Endothelial cell of umbilical vein (primary cell): ENCODE measurements at regions not wholly inside any gene's neighbourhood (a gene's known extent, or its start where the extent isn't known, plus 50 kb on each side); places are given as distances from the start of the nearest gene placed in this dataset.

Experiments
- BruUV-seq: library from RNA; stranded (reverse); fragments of 400-500 nt; replicated peaks from 2 replicates; lab custom pipeline; 2021; lab: Mats Ljungman, UMichigan
- CTCF ChIA-PET: fragments of 300-600, 350-600 bp; sonication (Branson Sonifier 250); formaldehyde crosslinking; loops from one replicate; lab custom pipeline; 2021; ENCODE audit warnings: antibody characterized with exemption, inconsistent platforms; lab: Charles Lee
- POLR2A ChIA-PET: fragments of 300-600, 350-600 bp; sonication (Branson Sonifier 250); formaldehyde crosslinking; loops from one replicate; lab custom pipeline; 2021; ENCODE audit warnings: antibody characterized with exemption, inconsistent platforms; lab: Charles Lee
- DNase-seq: peaks from one replicate; pipeline ENCODE4 v3.0.0-alpha.2; 2011; ENCODE audit warnings: low read depth, low spot score
- FAIRE-seq: peaks from 2 replicates; lab custom pipeline; 2011; peaks lifted over from hg19 to GRCh38; lab: Jason Lieb, UNC
- H2AFZ ChIP-seq: 2 replicates; pipeline ENCODE4 v1.6.0; 2012; ENCODE audit warnings: low read depth, low read length, control low read depth, inconsistent platforms
- H3K27ac ChIP-seq: 2 replicates; pipeline ENCODE4 v1.5.1; 2011; ENCODE audit warnings: low read depth, mild to moderate bottlenecking, control low read depth, low read length, moderate library complexity; ENCODE audit not compliant: insufficient read depth
- H3K27me3 ChIP-seq, 2 experiments: 2 replicates each; pipeline versions ENCODE4 v1.6.0 to v1.6.1; 2011; ENCODE audit warnings: low read length in 2 of 2, mixed read lengths in 1 of 2; ENCODE audit not compliant: control insufficient read depth in 2 of 2, insufficient read depth in 2 of 2
- H3K36me3 ChIP-seq, 2 experiments: 2 replicates in 1 of 2; 3 replicates in 1 of 2; pipeline ENCODE4 v1.5.1; 2011; ENCODE audit warnings: low read length in 2 of 2, mild to moderate bottlenecking in 1 of 2, moderate library complexity in 1 of 2; ENCODE audit not compliant: control insufficient read depth in 2 of 2, insufficient read depth in 2 of 2; ENCODE audit errors: extremely low read depth in 1 of 2
- H3K4me1 ChIP-seq: 3 replicates; pipeline ENCODE4 v1.5.1; 2011; ENCODE audit warnings: mild to moderate bottlenecking, low read length; ENCODE audit not compliant: control insufficient read depth, insufficient read depth; ENCODE audit errors: extremely low read depth
- H3K4me2 ChIP-seq: 2 replicates; pipeline ENCODE4 v1.6.1; 2011; ENCODE audit warnings: low read length, control low read depth, mixed read lengths; ENCODE audit not compliant: insufficient read depth
- H3K4me3 ChIP-seq, 3 experiments: fragments of 200-600 bp in 1 of 3; sonication (generic), shearing (Covaris generic) in 1 of 3; replicated peaks in 1 of 3; 2 replicates each; pipeline ENCODE4 v1.5.1; 2011 to 2016; ENCODE audit warnings: control low read depth in 3 of 3, low read length in 3 of 3, mild to moderate bottlenecking in 2 of 3, inconsistent platforms in 1 of 3, low read depth in 1 of 3, moderate library complexity in 1 of 3; ENCODE audit not compliant: insufficient read depth in 1 of 3
- H3K79me2 ChIP-seq: 2 replicates; pipeline ENCODE4 v1.6.0; 2012; ENCODE audit warnings: low read length, inconsistent platforms; ENCODE audit not compliant: control insufficient read depth, insufficient read depth
- H3K9ac ChIP-seq: replicated peaks from 2 replicates; pipeline ENCODE3; 2011; ENCODE audit warnings: low read length, control low read depth; ENCODE audit not compliant: insufficient read depth; ENCODE audit errors: extremely low read depth
- H3K9me1 ChIP-seq: replicated peaks from 3 replicates; pipeline ENCODE4 v1.6.0; 2011; ENCODE audit warnings: mild to moderate bottlenecking, low read length; ENCODE audit not compliant: control insufficient read depth, insufficient read depth; ENCODE audit errors: extremely low read depth
- H3K9me3 ChIP-seq: replicated peaks from 2 replicates; pipeline ENCODE4 v1.5.1; 2012; ENCODE audit warnings: low read length, inconsistent platforms; ENCODE audit not compliant: control insufficient read depth, insufficient read depth
- H4K20me1 ChIP-seq: replicated peaks from 2 replicates; pipeline ENCODE3; 2011; ENCODE audit warnings: mild to moderate bottlenecking, low read length; ENCODE audit not compliant: control insufficient read depth, insufficient read depth; ENCODE audit errors: extremely low read depth
- CTCF ChIP-seq, 2 donors: IDR thresholded peaks; 1 replicate in 1 of 2; 2 replicates in 1 of 2; pipeline ENCODE4 v1.5.1; 2011; ENCODE audit warnings: low read length in 2 of 2, mild to moderate bottlenecking in 2 of 2, moderate library complexity in 2 of 2, control low read depth in 1 of 2, inconsistent platforms in 1 of 2, low read depth in 1 of 2; ENCODE audit not compliant: insufficient read depth in 1 of 2; ENCODE audit errors: extremely low read depth in 1 of 2
- EZH2 ChIP-seq: IDR thresholded peaks from 2 replicates; pipeline ENCODE4 v1.6.1; 2012; ENCODE audit warnings: borderline replicate concordance, low read depth, mild to moderate bottlenecking, moderate library complexity, low read length, inconsistent platforms; ENCODE audit not compliant: severe bottlenecking
- GATA2 ChIP-seq: IDR thresholded peaks from 2 replicates; pipeline ENCODE4 v1.7.0; 2011; ENCODE audit warnings: low read depth, mild to moderate bottlenecking, moderate library complexity, mixed read lengths, low read length; ENCODE audit not compliant: insufficient read length, insufficient read depth
- MYC ChIP-seq: IDR thresholded peaks from one replicate; pipeline ENCODE4 v1.6.1; 2011; ENCODE audit warnings: mild to moderate bottlenecking, low read depth, low read length
- dilution Hi-C: fragments of 300-500 bp; cut with MboI; formaldehyde crosslinking; loops from one replicate; pipeline ENCODE4 v1.15.0; 2019; ENCODE audit warnings: low sequenced_read_pairs; ENCODE audit not compliant: extremely low pct_ligation_motif_present
- intact Hi-C: fragments of 100-400 bp; cut with micrococcal nuclease; formaldehyde crosslinking; loops from one replicate; pipeline ENCODE4 v1.10.0; 2022

- no peak overlapping the region for H3K4me3 ChIP-seq
- DNase-seq: no peak
- POLR2A ChIA-PET: no interaction called here
- FAIRE-seq: no peak
- H3K9me3 ChIP-seq: peaks cover 7% of the 10 kb centered on the region
- H3K4me1 ChIP-seq: no peaks in the 10 kb centered on the region
- no peaks in the 10 kb centered on the region for H3K27me3 ChIP-seq
- dilution Hi-C loops: no loop called here
- no peaks in the 10 kb centered on the region for H4K20me1 ChIP-seq
- H3K27ac ChIP-seq: no peak overlapping the region
- no peak overlapping the region for H3K4me2 ChIP-seq
- H2AFZ ChIP-seq: no peak overlapping the region
- CTCF ChIA-PET: no interaction called here
- no TSS peak for BruUV-seq
- H3K9me1 ChIP-seq: no peaks in the 10 kb centered on the region
- intact Hi-C loops: no loop called here
- no peaks in the 10 kb centered on the region for H3K79me2 ChIP-seq
- H3K36me3 ChIP-seq: no peaks in the 10 kb centered on the region
- no peak overlapping the region for H3K9ac ChIP-seq
- TF ChIP-seq MYC (no peak), EZH2 (no peak), GATA2 (no peak)
Measured at GRCh38 chr2:2876331-2877221, 501.0 kb downstream of the EIPR1 start.

- no TSS peak for BruUV-seq
- H3K4me1 ChIP-seq: no peaks in the 10 kb centered on the region
- H3K4me2 ChIP-seq: no peak overlapping the region
- no peak overlapping the region for H3K9ac ChIP-seq
- dilution Hi-C loops: no loop called here
- POLR2A ChIA-PET: no interaction called here
- no peaks in the 10 kb centered on the region for H3K9me1 ChIP-seq
- no peaks in the 10 kb centered on the region for H3K79me2 ChIP-seq
- no peaks in the 10 kb centered on the region for H3K27me3 ChIP-seq
- no peak overlapping the region for H3K4me3 ChIP-seq
- no peak for DNase-seq
- no peak for FAIRE-seq
- H2AFZ ChIP-seq: no peak overlapping the region
- TF ChIP-seq GATA2 (no peak), CTCF (IDR thresholded peaks at IDR 0.05; ENCODE audit: extremely low read depth in 1 of 2, insufficient read depth in 1 of 2, low read depth in 1 of 2, low read length in 2 of 2) (no peak)
- H4K20me1 ChIP-seq: no peaks in the 10 kb centered on the region
- intact Hi-C loops: no loop called here
- no peaks in the 10 kb centered on the region for H3K36me3 ChIP-seq
- CTCF ChIA-PET: no interaction called here
- no peak overlapping the region for H3K27ac ChIP-seq
- peaks cover 7% of the 10 kb centered on the region for H3K9me3 ChIP-seq
Measured at GRCh38 chr2:2875831-2876230, 501.8 kb downstream of the EIPR1 start.
